Fibroblast of mammary gland (primary cell): ENCODE measurements at regions not wholly inside any gene's neighbourhood (a gene's known extent, or its start where the extent isn't known, plus 50 kb on each side); places are given as distances from the start of the nearest gene placed in this dataset.

Experiments
- DNase-seq: peaks from one replicate; pipeline ENCODE4 v3.0.0-alpha.2; 2010; ENCODE audit warnings: low read depth
- H3K4me3 ChIP-seq: 2 replicates; pipeline ENCODE4 v1.5.1; 2011; ENCODE audit warnings: low read depth, mild to moderate bottlenecking, low read length, moderate library complexity; ENCODE audit not compliant: control insufficient read depth
- CTCF ChIP-seq: conservative IDR thresholded peaks from 2 replicates; pipeline ENCODE4 v1.5.1; 2011; ENCODE audit warnings: low read depth, low read length, inconsistent platforms; ENCODE audit not compliant: control insufficient read depth, insufficient read depth

GRCh38 chr5:171629221-171629620, 156.4 kb upstream of the SMIM23 start:
- no peak overlapping the region for H3K4me3 ChIP-seq
- no peak for TF ChIP-seq CTCF
- DNase-seq: no peak

- peak; percentile 53 for DNase-seq
- no peak overlapping the region for H3K4me3 ChIP-seq
- TF ChIP-seq CTCF: peak; percentile 56
These were observed 155.8 kb upstream of the SMIM23 start for GRCh38 chr5:171629628-171630349.

GRCh38 chr5:171630350-171631065, 155.1 kb upstream of the SMIM23 start:
- TF ChIP-seq CTCF: no peak
- DNase-seq: no peak
- H3K4me3 ChIP-seq: no peak overlapping the region

GRCh38 chr5:171632616-171633015, 153.0 kb upstream of the SMIM23 start:
- no peak for TF ChIP-seq CTCF
- H3K4me3 ChIP-seq: no peak overlapping the region
- DNase-seq: no peak

GRCh38 chr5:171633776-171634470, 151.7 kb upstream of the SMIM23 start:
- TF ChIP-seq CTCF: no peak
- no peak overlapping the region for H3K4me3 ChIP-seq
- DNase-seq: no peak

- H3K4me3 ChIP-seq: no peak overlapping the region
- no peak for TF ChIP-seq CTCF
- DNase-seq: no peak
These were observed 151.1 kb upstream of the SMIM23 start for GRCh38 chr5:171634511-171634910.
